ENCODE measurements at regions not wholly inside any gene's neighbourhood (a gene's known extent, or its start where the extent isn't known, plus 50 kb on each side); places are given as distances from the start of the nearest gene placed in this dataset.

- WGBS, 2 experiments (ENCODE audit: extremely low coverage in 2 of 2, insufficient read length in 1 of 2): no CpG with 5 or more reads among the region's 1 CpG
- no peak overlapping the region for H3K56ac ChIP-seq (ENCODE audit: extremely low read depth, insufficient read depth, low read length)
- H3K18ac ChIP-seq (ENCODE audit: low read depth, low read length): no peak overlapping the region
- no peaks in the 10 kb centered on the region for H3K9me3 ChIP-seq (ENCODE audit: control insufficient read depth, insufficient read depth, low read length)
- no peak for DNase-seq
- no peak overlapping the region for H4K5ac ChIP-seq (ENCODE audit: low read depth, low read length)
- ChIA-PET CTCF (no interaction called here), POLR2A (ENCODE audit: unreplicated experiment) (no interaction called here)
- H3K27ac ChIP-seq (ENCODE audit: insufficient read depth, low read length): no peak overlapping the region
- intact Hi-C loops (cut with micrococcal nuclease): no loop called here
- TF ChIP-seq MXI1 (IDR thresholded peaks at IDR 0.05; ENCODE audit: borderline replicate concordance, low read depth, low read length): no peak
- no peak for TF ChIP-seq NFE2L2 (IDR thresholded peaks at IDR 0.05; ENCODE audit: low read depth, low read length)
- TF ChIP-seq CEBPB (IDR thresholded peaks at IDR 0.05; ENCODE audit: low read depth, low read length): no peak
- no peak for TF ChIP-seq POLR2A (IDR thresholded peaks at IDR 0.05; ENCODE audit: low read depth, low read length)
- TF ChIP-seq RFX5 (IDR thresholded peaks at IDR 0.05; ENCODE audit: low read depth, low read length): no peak
- no peak for TF ChIP-seq FOS (IDR thresholded peaks at IDR 0.05; ENCODE audit: low read depth, low read length)
- TF ChIP-seq MAZ (IDR thresholded peaks at IDR 0.05; ENCODE audit: borderline replicate concordance, low read depth, low read length): no peak
- TF ChIP-seq USF2 (IDR thresholded peaks at IDR 0.05; ENCODE audit: low read depth, low read length): no peak
- no peak for TF ChIP-seq SMC3 (IDR thresholded peaks at IDR 0.05; ENCODE audit: low read depth, low read length)
- TF ChIP-seq RCOR1 (IDR thresholded peaks at IDR 0.05; ENCODE audit: insufficient replicate concordance, low read length): no peak
- TF ChIP-seq, protein P1, sequence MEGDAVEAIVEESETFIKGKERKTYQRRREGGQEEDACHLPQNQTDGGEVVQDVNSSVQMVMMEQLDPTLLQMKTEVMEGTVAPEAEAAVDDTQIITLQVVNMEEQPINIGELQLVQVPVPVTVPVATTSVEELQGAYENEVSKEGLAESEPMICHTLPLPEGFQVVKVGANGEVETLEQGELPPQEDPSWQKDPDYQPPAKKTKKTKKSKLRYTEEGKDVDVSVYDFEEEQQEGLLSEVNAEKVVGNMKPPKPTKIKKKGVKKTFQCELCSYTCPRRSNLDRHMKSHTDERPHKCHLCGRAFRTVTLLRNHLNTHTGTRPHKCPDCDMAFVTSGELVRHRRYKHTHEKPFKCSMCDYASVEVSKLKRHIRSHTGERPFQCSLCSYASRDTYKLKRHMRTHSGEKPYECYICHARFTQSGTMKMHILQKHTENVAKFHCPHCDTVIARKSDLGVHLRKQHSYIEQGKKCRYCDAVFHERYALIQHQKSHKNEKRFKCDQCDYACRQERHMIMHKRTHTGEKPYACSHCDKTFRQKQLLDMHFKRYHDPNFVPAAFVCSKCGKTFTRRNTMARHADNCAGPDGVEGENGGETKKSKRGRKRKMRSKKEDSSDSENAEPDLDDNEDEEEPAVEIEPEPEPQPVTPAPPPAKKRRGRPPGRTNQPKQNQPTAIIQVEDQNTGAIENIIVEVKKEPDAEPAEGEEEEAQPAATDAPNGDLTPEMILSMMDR (conservative IDR thresholded peaks at IDR 0.05; ENCODE audit: low read depth, low read length): no peak
- no peak for TF ChIP-seq CHD1 (IDR thresholded peaks at IDR 0.05; ENCODE audit: low read depth, low read length)
- TF ChIP-seq BHLHE40 (IDR thresholded peaks at IDR 0.05; ENCODE audit: low read depth, low read length): no peak
- no peak for TF ChIP-seq MAFK (IDR thresholded peaks at IDR 0.05; ENCODE audit: low read depth, low read length)
- no peak for TF ChIP-seq RAD21 (IDR thresholded peaks at IDR 0.05; ENCODE audit: low read length)
- TF ChIP-seq, protein P2, sequence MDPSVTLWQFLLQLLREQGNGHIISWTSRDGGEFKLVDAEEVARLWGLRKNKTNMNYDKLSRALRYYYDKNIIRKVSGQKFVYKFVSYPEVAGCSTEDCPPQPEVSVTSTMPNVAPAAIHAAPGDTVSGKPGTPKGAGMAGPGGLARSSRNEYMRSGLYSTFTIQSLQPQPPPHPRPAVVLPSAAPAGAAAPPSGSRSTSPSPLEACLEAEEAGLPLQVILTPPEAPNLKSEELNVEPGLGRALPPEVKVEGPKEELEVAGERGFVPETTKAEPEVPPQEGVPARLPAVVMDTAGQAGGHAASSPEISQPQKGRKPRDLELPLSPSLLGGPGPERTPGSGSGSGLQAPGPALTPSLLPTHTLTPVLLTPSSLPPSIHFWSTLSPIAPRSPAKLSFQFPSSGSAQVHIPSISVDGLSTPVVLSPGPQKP (IDR thresholded peaks at IDR 0.05; ENCODE audit: borderline replicate concordance, low read depth, low read length): no peak
- H2AK9ac ChIP-seq (replicated peaks; ENCODE audit: low read depth, low read length, poor library complexity): no peak overlapping the region
- no peak overlapping the region for H3K9ac ChIP-seq (ENCODE audit: low read depth, low read length)
- H4K20me1 ChIP-seq (ENCODE audit: insufficient read depth, low read length): no peaks in the 10 kb centered on the region
- no peak overlapping the region for H4K8ac ChIP-seq (ENCODE audit: low read depth in 2 of 2, low read length in 2 of 2)
- ATAC-seq (ENCODE audit: low read depth): no peak
- H3K14ac ChIP-seq (replicated peaks; ENCODE audit: low read depth, low read length): no peak overlapping the region
- H3K27me3 ChIP-seq (ENCODE audit: control insufficient read depth, insufficient read depth, low read length): no peaks in the 10 kb centered on the region
- no peaks in the 10 kb centered on the region for H3K4me1 ChIP-seq (ENCODE audit: control insufficient read depth, insufficient read depth, low read length)
- H3K4ac ChIP-seq (ENCODE audit: low read depth, low read length): no peak overlapping the region
- no peaks in the 10 kb centered on the region for H3K9me1 ChIP-seq (ENCODE audit: insufficient read depth, low read length)
- no peak overlapping the region for H2AFZ ChIP-seq (replicated peaks; ENCODE audit: low read length, poor library complexity)
- BruUV-seq (replicated peaks): no TSS peak
- dilution Hi-C loops (cut with HindIII; ENCODE audit: low sequenced_read_pairs, unreplicated experiment): no loop called here
- no peak overlapping the region for H2BK20ac ChIP-seq (ENCODE audit: low read depth, low read length)
- no peak overlapping the region for H4K91ac ChIP-seq (ENCODE audit: insufficient read depth, low read depth, low read length)
- no peak overlapping the region for H2BK120ac ChIP-seq (ENCODE audit: low read depth, low read length)
- H3K4me3 ChIP-seq (ENCODE audit: insufficient read depth, low read depth, low read length): no peak overlapping the region
- no peak overlapping the region for H2BK5ac ChIP-seq (ENCODE audit: low read depth, low read length, poor library complexity, severe bottlenecking)
- no peaks in the 10 kb centered on the region for H3K36me3 ChIP-seq (ENCODE audit: control insufficient read depth, insufficient read depth, low read length)
- no peak overlapping the region for H2BK15ac ChIP-seq (ENCODE audit: low read depth, low read length)
- H3K23ac ChIP-seq (ENCODE audit: low read depth, low read length): no peak overlapping the region
- H3K79me1 ChIP-seq (ENCODE audit: low read depth in 1 of 2, low read length in 2 of 2): no peaks in the 10 kb centered on the region
- no peak overlapping the region for H2AK5ac ChIP-seq (ENCODE audit: low read depth, low read length)
- H3K4me2 ChIP-seq (ENCODE audit: low read depth, low read length): no peak overlapping the region
- in situ Hi-C loops (cut with MboI; ENCODE audit: low sequenced_read_pairs): no loop called here
Measured at GRCh38 chr5:90284375-90284774, 125.2 kb downstream of the CETN3 start.
